A549 (cell line): ENCODE measurements at regions not wholly inside any gene's neighbourhood (a gene's known extent, or its start where the extent isn't known, plus 50 kb on each side); places are given as distances from the start of the nearest gene placed in this dataset.
A peak's percentile ranks its signal among the peaks of the same experiment; 100 is the strongest.

Experiments used
- ATAC-seq, 2 experiments: fragments of 200-7000 bp in 1 of 2; fragments of >200 bp in 1 of 2; cut with Nextera tagmentation in 1 of 2; cut with Tn5 transposase in 1 of 2; 3 replicates each; pipeline versions ENCODE4 v1.8.0 to v1.9.1; 2018 to 2020; ENCODE audit warnings: mild to moderate bottlenecking in 1 of 2, moderate library complexity in 1 of 2
- CTCF ChIA-PET: fragments of 300-600 bp; sonication (Branson Sonifier 250); formaldehyde crosslinking; extraction: SDS; loops from one replicate; lab custom pipeline; 2021; ENCODE audit warnings: antibody characterized with exemption, inconsistent platforms; lab: Yijun Ruan, JAX
- POLR2A ChIA-PET: fragments of 350-600 bp; formaldehyde crosslinking; extraction: SDS; loops from one replicate; lab custom pipeline; 2021; ENCODE audit warnings: antibody characterized with exemption, inconsistent platforms; lab: Yijun Ruan, JAX
- DNase-seq, 2 experiments: peaks; one replicate each; pipeline versions ENCODE4 v3.0.0 to v3.0.0-alpha.2; 2011 to 2016; ENCODE audit warnings: low read depth in 1 of 2, low spot score in 1 of 2
- FAIRE-seq: peaks from 2 replicates; lab custom pipeline; 2011; peaks lifted over from hg19 to GRCh38; lab: Jason Lieb, UNC
- H3K27ac ChIP-seq, 2 experiments: fragments of >200 bp; sonication (Bioruptor Twin); formaldehyde crosslinking; 3 replicates each; pipeline ENCODE4 v1.5.1; 2016 to 2017
- H3K4me1 ChIP-seq: fragments of >200 bp; sonication (Bioruptor Twin); formaldehyde crosslinking; 3 replicates; pipeline ENCODE4 v1.6.1; 2016
- H3K4me2 ChIP-seq: fragments of >200 bp; sonication (Bioruptor Twin); formaldehyde crosslinking; 3 replicates; pipeline ENCODE4 v1.6.1; 2016
- H3K4me3 ChIP-seq: fragments of >200 bp; sonication (Bioruptor Twin); formaldehyde crosslinking; 3 replicates; pipeline ENCODE4 v1.5.1; 2016
- H3K9me3 ChIP-seq: fragments of >200 bp; sonication (Bioruptor Twin); formaldehyde crosslinking; 3 replicates; pipeline ENCODE4 v1.6.1; 2016
- BHLHE40 ChIP-seq: IDR thresholded peaks from 2 replicates; pipeline ENCODE4 v1.6.1; 2012; ENCODE audit warnings: low read depth, low read length, inconsistent platforms
- CBX2 ChIP-seq: fragments of 200-600 bp; sonication (generic); IDR thresholded peaks from 2 replicates; pipeline ENCODE4 v1.6.1; 2016; ENCODE audit warnings: low read depth, mild to moderate bottlenecking, borderline replicate concordance
- CBX8 ChIP-seq: fragments of 200-600 bp; sonication (generic); IDR thresholded peaks from 2 replicates; pipeline ENCODE4 v1.6.1; 2016
- CHD4 ChIP-seq: fragments of 200-600 bp; sonication (generic); IDR thresholded peaks from 2 replicates; pipeline ENCODE4 v1.6.1; 2016; ENCODE audit warnings: antibody characterized with exemption, mild to moderate bottlenecking, borderline replicate concordance
- ELK1 ChIP-seq: fragments of 150-350 bp; IDR thresholded peaks from 2 replicates; pipeline ENCODE4 v1.6.1; 2014; ENCODE audit warnings: low read depth, mild to moderate bottlenecking, low read length
- FOSL2 ChIP-seq, 2 experiments: fragments of 450-650 bp in 1 of 2; fragments of >200 bp in 1 of 2; sonication (Bioruptor Twin) in 1 of 2; formaldehyde crosslinking; IDR thresholded peaks; 2 replicates each; pipeline versions ENCODE4 v1.5.0 to v1.6.1; 2016 to 2020; ENCODE audit warnings: mild to moderate bottlenecking in 1 of 2, moderate library complexity in 1 of 2
- FOXS1 ChIP-seq: fragments of 250-450 bp; sonication (Bioruptor Pico); IDR thresholded peaks from 2 replicates; pipeline ENCODE4 v1.5.0; 2020; ENCODE audit warnings: mild to moderate bottlenecking, moderate library complexity
- GATA3 ChIP-seq: IDR thresholded peaks from 2 replicates; pipeline ENCODE4 v1.6.1; 2012; ENCODE audit warnings: borderline replicate concordance
- HDAC2 ChIP-seq: fragments of 200-600 bp; sonication (generic); IDR thresholded peaks from 2 replicates; pipeline ENCODE4 v1.6.1; 2016
- HOXA7 ChIP-seq: fragments of 250-450 bp; sonication (Bioruptor Pico); IDR thresholded peaks from 2 replicates; pipeline ENCODE4 v1.5.0; 2020; ENCODE audit warnings: mild to moderate bottlenecking, moderate library complexity
- HOXB5 ChIP-seq: fragments of 250-450 bp; sonication (Bioruptor Pico); IDR thresholded peaks from 2 replicates; pipeline ENCODE4 v1.5.0; 2020; ENCODE audit warnings: mild to moderate bottlenecking, moderate library complexity
- KDM1A ChIP-seq: fragments of 200-600 bp; sonication (generic); IDR thresholded peaks from 2 replicates; pipeline ENCODE4 v1.6.1; 2016; ENCODE audit warnings: low read depth, mild to moderate bottlenecking
- MAFK ChIP-seq: fragments of 450-650 bp; IDR thresholded peaks from 2 replicates; pipeline ENCODE4 v1.6.1; 2014; ENCODE audit not compliant: partially characterized antibody
- MYC ChIP-seq: IDR thresholded peaks from 2 replicates; pipeline ENCODE4 v1.6.1; 2012; ENCODE audit warnings: mild to moderate bottlenecking, inconsistent platforms, low read length, improper control_type of control experiment, borderline replicate concordance
- NFE2L2 ChIP-seq: fragments of 150-350 bp; conservative IDR thresholded peaks from 2 replicates; pipeline ENCODE4 v1.6.1; 2014; ENCODE audit warnings: low read length
- POLR2AphosphoS2 ChIP-seq: conservative IDR thresholded peaks from 2 replicates; pipeline ENCODE4 v1.6.1; 2012; ENCODE audit warnings: low read length, improper control_type of control experiment, inconsistent platforms
- RCOR1 ChIP-seq: fragments of 150-350 bp; IDR thresholded peaks from 2 replicates; pipeline ENCODE4 v1.6.1; 2014; ENCODE audit warnings: antibody characterized with exemption, low read length, low read depth
- SREBF2 ChIP-seq: fragments of 450-650 bp; IDR thresholded peaks from 2 replicates; pipeline ENCODE4 v1.6.1; 2014; ENCODE audit warnings: mild to moderate bottlenecking, moderate library complexity
- TP53 ChIP-seq: fragments of 250-450 bp; sonication (Bioruptor Pico); IDR thresholded peaks from 2 replicates; pipeline ENCODE4 v1.5.0; 2021; ENCODE audit warnings: mild to moderate bottlenecking, moderate library complexity
- ZC3H11A ChIP-seq: fragments of 450-650 bp; IDR thresholded peaks from 2 replicates; pipeline ENCODE4 v1.6.1; 2014; ENCODE audit warnings: antibody characterized with exemption, mild to moderate bottlenecking
- ZFP36 ChIP-seq: fragments of 450-650 bp; IDR thresholded peaks from 2 replicates; pipeline ENCODE4 v1.6.1; 2014; ENCODE audit warnings: borderline replicate concordance; ENCODE audit not compliant: partially characterized antibody
- WGBS: methylation state at CpG from one replicate; pipeline ENCODE4 v1.1.6; 2017; ENCODE audit errors: missing lambda C conversion rate; 5-methylcytosine and 5-hydroxymethylcytosine counted together
- TF ChIP-seq, protein P1 (sequence below): fragments of 450-650 bp; IDR thresholded peaks from 2 replicates; pipeline ENCODE4 v1.6.1; 2014; ENCODE audit warnings: antibody characterized with exemption
- TF ChIP-seq, protein P2 (sequence below): fragments of 200-600 bp; sonication (generic); IDR thresholded peaks from 2 replicates; pipeline ENCODE4 v1.6.1; 2016; ENCODE audit warnings: antibody characterized with exemption, mild to moderate bottlenecking, moderate library complexity

DNA sequence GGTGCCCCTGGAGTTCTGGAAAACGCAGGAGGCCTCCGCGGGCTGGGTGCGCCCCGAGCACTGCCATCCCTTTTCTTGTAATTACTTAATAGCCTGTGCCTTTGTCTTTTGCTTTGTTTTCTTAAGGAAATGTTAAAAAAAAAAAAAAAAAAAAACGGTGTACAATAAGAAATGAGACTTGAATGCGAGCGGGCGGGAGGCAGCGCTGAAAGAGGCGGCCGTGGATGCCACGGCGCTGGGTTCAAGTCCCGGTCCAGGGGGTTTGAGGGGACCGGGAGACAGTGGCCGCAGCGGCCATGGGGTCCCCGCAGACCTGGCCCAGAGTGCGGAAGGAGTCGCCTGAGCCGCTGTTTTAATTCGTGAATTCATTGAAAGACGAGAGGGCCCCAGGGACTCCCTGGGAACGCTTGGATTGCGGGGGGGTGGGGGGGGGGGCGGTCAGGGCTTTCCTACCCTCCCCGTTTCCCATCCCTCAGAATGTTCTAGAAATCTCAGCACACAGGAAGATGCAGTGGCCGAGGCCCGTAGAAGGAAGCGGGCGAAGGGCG is 349.2 kb upstream of the ARGLU1 start:
- Histone ChIP-seq H3K4me1 (no peaks in the 10 kb centered on the region), H3K27ac (peak overlapping the region; percentile 62 to 91), H3K4me3 (peak overlapping the region; percentile 44), H3K9me3 (no peaks in the 10 kb centered on the region), H3K4me2 (peak overlapping the region; percentile 69)
- FAIRE-seq (no peak), ATAC-seq (peak in 1 of 2 experiments; percentile 51; a peak in 1 of 6 replicates), DNase-seq (no peak)
- 80% methylated on average over 22 of the region's 33 CpGs for WGBS
- POLR2A ChIA-PET: no interaction called here
- no peak for TF ChIP-seq CHD4
- no peak for TF ChIP-seq MAFK
- TF ChIP-seq FOSL2 (IDR thresholded peaks at IDR 0.05): no peak
- no peak for TF ChIP-seq FOSL2 (CRISPR knock-in tag; IDR thresholded peaks at IDR 0.05)
- no peak for TF ChIP-seq BHLHE40
- no peak for TF ChIP-seq MYC
- TF ChIP-seq ZC3H11A: no peak
- no peak for TF ChIP-seq RCOR1
- no peak for TF ChIP-seq CBX8
- no peak for TF ChIP-seq HOXA7
- no peak for TF ChIP-seq POLR2AphosphoS2
- no peak for TF ChIP-seq ZFP36
- TF ChIP-seq SREBF2: no peak
- no peak for TF ChIP-seq CBX2
- no peak for TF ChIP-seq NFE2L2
- no peak for TF ChIP-seq HOXB5
- TF ChIP-seq KDM1A: no peak
- TF ChIP-seq ELK1: no peak
- TF ChIP-seq, protein P1, sequence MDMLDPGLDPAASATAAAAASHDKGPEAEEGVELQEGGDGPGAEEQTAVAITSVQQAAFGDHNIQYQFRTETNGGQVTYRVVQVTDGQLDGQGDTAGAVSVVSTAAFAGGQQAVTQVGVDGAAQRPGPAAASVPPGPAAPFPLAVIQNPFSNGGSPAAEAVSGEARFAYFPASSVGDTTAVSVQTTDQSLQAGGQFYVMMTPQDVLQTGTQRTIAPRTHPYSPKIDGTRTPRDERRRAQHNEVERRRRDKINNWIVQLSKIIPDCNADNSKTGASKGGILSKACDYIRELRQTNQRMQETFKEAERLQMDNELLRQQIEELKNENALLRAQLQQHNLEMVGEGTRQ: no peak
- TF ChIP-seq GATA3: no peak
- CTCF ChIA-PET: interaction anchor here (1.1 to 1.2 kb wide), 3 partner anchors 25 to 381 kb away, joined by 3 to 5 read pairs (median 3); no protein-coding TSS in a partner anchor

DNA sequence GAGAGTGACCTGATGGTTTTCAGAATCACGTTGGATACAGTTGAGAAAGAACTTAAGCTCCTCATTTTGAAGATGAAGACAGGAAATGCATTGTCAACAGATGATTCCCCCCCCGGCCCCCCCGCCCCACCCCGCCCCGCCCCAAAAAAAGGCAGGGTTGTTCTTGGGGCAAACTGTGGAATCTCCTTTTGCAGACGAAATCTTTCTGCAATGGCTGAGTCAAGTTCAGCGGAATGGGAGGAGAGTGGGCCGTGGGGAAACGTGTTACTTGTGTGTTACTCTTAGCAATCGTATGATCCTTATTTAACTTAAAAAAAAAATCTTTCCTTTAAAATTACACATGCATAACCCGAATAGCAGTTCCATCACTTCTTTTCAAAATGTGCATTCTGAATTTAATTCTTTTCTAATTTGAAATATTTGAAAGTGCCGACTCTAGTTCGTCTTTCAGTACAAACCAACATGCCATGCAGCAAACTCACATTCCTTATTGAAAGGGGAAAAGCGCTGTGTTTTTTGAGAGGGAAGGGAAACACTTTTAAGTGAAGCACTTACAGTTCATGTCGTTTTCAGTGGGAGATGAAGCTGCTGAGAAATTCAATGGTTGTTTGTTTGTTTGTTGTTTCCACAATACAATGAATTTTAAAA is 348.5 kb upstream of the ARGLU1 start:
- TF ChIP-seq, protein P2, sequence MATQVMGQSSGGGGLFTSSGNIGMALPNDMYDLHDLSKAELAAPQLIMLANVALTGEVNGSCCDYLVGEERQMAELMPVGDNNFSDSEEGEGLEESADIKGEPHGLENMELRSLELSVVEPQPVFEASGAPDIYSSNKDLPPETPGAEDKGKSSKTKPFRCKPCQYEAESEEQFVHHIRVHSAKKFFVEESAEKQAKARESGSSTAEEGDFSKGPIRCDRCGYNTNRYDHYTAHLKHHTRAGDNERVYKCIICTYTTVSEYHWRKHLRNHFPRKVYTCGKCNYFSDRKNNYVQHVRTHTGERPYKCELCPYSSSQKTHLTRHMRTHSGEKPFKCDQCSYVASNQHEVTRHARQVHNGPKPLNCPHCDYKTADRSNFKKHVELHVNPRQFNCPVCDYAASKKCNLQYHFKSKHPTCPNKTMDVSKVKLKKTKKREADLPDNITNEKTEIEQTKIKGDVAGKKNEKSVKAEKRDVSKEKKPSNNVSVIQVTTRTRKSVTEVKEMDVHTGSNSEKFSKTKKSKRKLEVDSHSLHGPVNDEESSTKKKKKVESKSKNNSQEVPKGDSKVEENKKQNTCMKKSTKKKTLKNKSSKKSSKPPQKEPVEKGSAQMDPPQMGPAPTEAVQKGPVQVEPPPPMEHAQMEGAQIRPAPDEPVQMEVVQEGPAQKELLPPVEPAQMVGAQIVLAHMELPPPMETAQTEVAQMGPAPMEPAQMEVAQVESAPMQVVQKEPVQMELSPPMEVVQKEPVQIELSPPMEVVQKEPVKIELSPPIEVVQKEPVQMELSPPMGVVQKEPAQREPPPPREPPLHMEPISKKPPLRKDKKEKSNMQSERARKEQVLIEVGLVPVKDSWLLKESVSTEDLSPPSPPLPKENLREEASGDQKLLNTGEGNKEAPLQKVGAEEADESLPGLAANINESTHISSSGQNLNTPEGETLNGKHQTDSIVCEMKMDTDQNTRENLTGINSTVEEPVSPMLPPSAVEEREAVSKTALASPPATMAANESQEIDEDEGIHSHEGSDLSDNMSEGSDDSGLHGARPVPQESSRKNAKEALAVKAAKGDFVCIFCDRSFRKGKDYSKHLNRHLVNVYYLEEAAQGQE: no peak
- TF ChIP-seq SREBF2 (no peak), HDAC2 (no peak), FOSL2 (IDR thresholded peaks at IDR 0.05) (no peak), FOSL2 (CRISPR knock-in tag; IDR thresholded peaks at IDR 0.05) (no peak), FOXS1 (CRISPR knock-in tag) (no peak), TP53 (no peak)
- Histone ChIP-seq H3K27ac (no peak overlapping the region), H3K9me3 (no peaks in the 10 kb centered on the region), H3K4me1 (no peaks in the 10 kb centered on the region), H3K4me2 (no peak overlapping the region), H3K4me3 (no peak overlapping the region)
- FAIRE-seq (no peak), ATAC-seq (no peak), DNase-seq (no peak)
- POLR2A ChIA-PET: no interaction called here
- WGBS: 74% methylated on average over 15 of the region's 15 CpGs
- CTCF ChIA-PET: no interaction called here
